PC-3 (cell line): ENCODE measurements at regions not wholly inside any gene's neighbourhood (a gene's known extent, or its start where the extent isn't known, plus 50 kb on each side); places are given as distances from the start of the nearest gene placed in this dataset.

Experiments used
- ATAC-seq: fragments of 200-7000 bp; cut with Tn5 transposase; 2 replicates; pipeline ENCODE4 v1.9.1; 2020; ENCODE audit warnings: mild to moderate bottlenecking, moderate library complexity
- BruUV-seq: library from RNA; stranded (reverse); fragments of 400-500 nt; replicated peaks from 2 replicates; lab custom pipeline; 2021; lab: Mats Ljungman, UMichigan
- CTCF ChIA-PET: fragments of 300-600 bp; sonication (Branson Sonifier 250); formaldehyde crosslinking; loops from one replicate; lab custom pipeline; 2022; ENCODE audit warnings: antibody characterized with exemption; lab: Charles Lee
- POLR2A ChIA-PET: fragments of 300-600 bp; sonication (Branson Sonifier 250); formaldehyde crosslinking; loops from one replicate; lab custom pipeline; 2022; ENCODE audit warnings: antibody characterized with exemption; ENCODE audit not compliant: unreplicated experiment; lab: Charles Lee
- DNase-seq: peaks from one replicate; pipeline ENCODE4 v3.0.0-alpha.2; 2015
- H2AFZ ChIP-seq: fragments of 300-600 bp; sonication (generic); 2 replicates; pipeline ENCODE4 v1.6.0; 2016; ENCODE audit warnings: antibody characterized with exemption, low read length
- H3F3A ChIP-seq: fragments of 300-600 bp; sonication (generic); one replicate; pipeline ENCODE4 v1.6.0; 2017; ENCODE audit warnings: antibody characterized with exemption, low read length, control low read depth, mild to moderate bottlenecking; ENCODE audit not compliant: unreplicated experiment
- H3K27ac ChIP-seq: fragments of 300-600 bp; sonication (generic); 2 replicates; pipeline ENCODE4 v1.5.1; 2016; ENCODE audit warnings: mild to moderate bottlenecking, low read length
- H3K27me3 ChIP-seq: fragments of 300-600 bp; sonication (generic); 2 replicates; pipeline ENCODE4 v1.6.1; 2016; ENCODE audit warnings: low read length, mixed read lengths
- H3K36me3 ChIP-seq: fragments of 300-600 bp; sonication (generic); 2 replicates; pipeline ENCODE4 v1.6.1; 2016; ENCODE audit warnings: low read depth, mixed run types, low read length, mixed read lengths
- H3K4me1 ChIP-seq: fragments of 300-600 bp; sonication (generic); 2 replicates; pipeline ENCODE4 v1.5.1; 2016; ENCODE audit warnings: low read length; ENCODE audit not compliant: insufficient read depth
- H3K4me2 ChIP-seq: fragments of 300-600 bp; sonication (generic); 2 replicates; pipeline ENCODE4 v1.6.0; 2016; ENCODE audit warnings: low read length
- H3K4me3 ChIP-seq: fragments of 300-600 bp; sonication (generic); 2 replicates; pipeline ENCODE4 v1.5.1; 2016; ENCODE audit warnings: mild to moderate bottlenecking, low read length, mixed read lengths
- H3K79me2 ChIP-seq: fragments of 300-600 bp; sonication (generic); 2 replicates; pipeline ENCODE4 v1.6.1; 2017; ENCODE audit warnings: low read length, mixed read lengths
- H3K9ac ChIP-seq: fragments of 300-600 bp; sonication (generic); 2 replicates; pipeline ENCODE4 v1.6.0; 2016; ENCODE audit warnings: mild to moderate bottlenecking, low read length
- H3K9me2 ChIP-seq: fragments of 300-600 bp; sonication (generic); replicated peaks from 2 replicates; pipeline ENCODE4 v1.6.1; 2016; ENCODE audit warnings: mixed run types, low read length, mixed read lengths
- H3K9me3 ChIP-seq: fragments of 300-600 bp; sonication (generic); 2 replicates; pipeline ENCODE4 v1.6.1; 2016; ENCODE audit warnings: low read length, mixed read lengths
- H4K20me1 ChIP-seq: fragments of 300-600 bp; sonication (generic); 2 replicates; pipeline ENCODE4 v1.6.1; 2016; ENCODE audit warnings: low read length, mixed read lengths
- CTCF ChIP-seq: fragments of 300-600 bp; sonication (generic); conservative IDR thresholded peaks from 2 replicates; pipeline ENCODE4 v1.5.1; 2017; ENCODE audit warnings: antibody characterized with exemption, low read depth, mild to moderate bottlenecking, low read length
- EZH2 ChIP-seq: fragments of 300-600 bp; sonication (generic); IDR thresholded peaks from one replicate; pipeline ENCODE4 v1.6.1; 2017; ENCODE audit warnings: antibody characterized with exemption, mild to moderate bottlenecking, low read length; ENCODE audit not compliant: unreplicated experiment
- EZH2phosphoT487 ChIP-seq: fragments of 300-600 bp; sonication (generic); IDR thresholded peaks from 2 replicates; pipeline ENCODE4 v1.6.1; 2018; ENCODE audit warnings: mild to moderate bottlenecking, antibody characterized with exemption, low read length, borderline replicate concordance
- intact Hi-C: fragments of 100-400 bp; cut with micrococcal nuclease; formaldehyde crosslinking; loops from 2 replicates; pipeline ENCODE4 v1.9.0; 2023

GRCh38 chr2:3972377-3972776, 269.0 kb downstream of the DCDC2C start:
- H4K20me1 ChIP-seq: no peaks in the 10 kb centered on the region
- no peak overlapping the region for H3K4me3 ChIP-seq
- H3K4me1 ChIP-seq: no peaks in the 10 kb centered on the region
- ChIA-PET CTCF (no interaction called here), POLR2A (no interaction called here)
- H3K27ac ChIP-seq: no peak overlapping the region
- no peak overlapping the region for H3K9ac ChIP-seq
- no peaks in the 10 kb centered on the region for H3K79me2 ChIP-seq
- intact Hi-C loops: no loop called here
- no peak for ATAC-seq
- no peaks in the 10 kb centered on the region for H3K36me3 ChIP-seq
- H3F3A ChIP-seq: no peaks in the 10 kb centered on the region
- H2AFZ ChIP-seq: no peak overlapping the region
- H3K9me3 ChIP-seq: no peaks in the 10 kb centered on the region
- DNase-seq: no peak
- no peak overlapping the region for H3K4me2 ChIP-seq
- no peaks in the 10 kb centered on the region for H3K27me3 ChIP-seq
- BruUV-seq: no TSS peak
- H3K9me2 ChIP-seq: no peaks in the 10 kb centered on the region
- TF ChIP-seq CTCF: no peak
- no peak for TF ChIP-seq EZH2phosphoT487
- TF ChIP-seq EZH2: no peak

- no peaks in the 10 kb centered on the region for H3K4me1 ChIP-seq
- H3K79me2 ChIP-seq: no peaks in the 10 kb centered on the region
- no peaks in the 10 kb centered on the region for H3K27me3 ChIP-seq
- intact Hi-C loops: no loop called here
- BruUV-seq: no TSS peak
- H3K4me3 ChIP-seq: no peak overlapping the region
- no peaks in the 10 kb centered on the region for H3K9me3 ChIP-seq
- H3K27ac ChIP-seq: no peak overlapping the region
- H3K9me2 ChIP-seq: no peaks in the 10 kb centered on the region
- H3F3A ChIP-seq: no peaks in the 10 kb centered on the region
- ChIA-PET POLR2A (no interaction called here), CTCF (no interaction called here)
- H3K36me3 ChIP-seq: no peaks in the 10 kb centered on the region
- H3K9ac ChIP-seq: no peak overlapping the region
- DNase-seq (no peak), ATAC-seq (no peak)
- TF ChIP-seq EZH2phosphoT487 (no peak), CTCF (no peak), EZH2 (no peak)
- H3K4me2 ChIP-seq: no peak overlapping the region
- no peak overlapping the region for H2AFZ ChIP-seq
- no peaks in the 10 kb centered on the region for H4K20me1 ChIP-seq
These were observed 271.4 kb downstream of the DCDC2C start for GRCh38 chr2:3974765-3975164.

- Histone ChIP-seq H3K9me2 (no peaks in the 10 kb centered on the region), H3F3A (no peaks in the 10 kb centered on the region), H3K27ac (no peak overlapping the region), H4K20me1 (no peaks in the 10 kb centered on the region), H3K79me2 (no peaks in the 10 kb centered on the region), H3K9me3 (no peaks in the 10 kb centered on the region), H3K9ac (no peak overlapping the region), H3K4me2 (no peak overlapping the region), H3K27me3 (no peaks in the 10 kb centered on the region), H2AFZ (no peak overlapping the region), H3K4me3 (no peak overlapping the region), H3K36me3 (no peaks in the 10 kb centered on the region), H3K4me1 (no peaks in the 10 kb centered on the region)
- POLR2A ChIA-PET: no interaction called here
- DNase-seq (no peak), ATAC-seq (no peak)
- CTCF ChIA-PET: no interaction called here
- intact Hi-C loops: no loop called here
- BruUV-seq: no TSS peak
- no peak for TF ChIP-seq EZH2
- no peak for TF ChIP-seq CTCF
- no peak for TF ChIP-seq EZH2phosphoT487
These were observed 278.1 kb downstream of the DCDC2C start for GRCh38 chr2:3981446-3981987.
